ENCODE measurements at regions not wholly inside any gene's neighbourhood (a gene's known extent, or its start where the extent isn't known, plus 50 kb on each side); places are given as distances from the start of the nearest gene placed in this dataset.

GRCh38 chr10:112024079-112024478, 159.5 kb downstream of the GPAM start (continued):
- TF ChIP-seq POU5F1 (IDR thresholded peaks at IDR 0.05; ENCODE audit: low read depth, low read length), result no peak
- TF ChIP-seq GABPA (IDR thresholded peaks at IDR 0.05; ENCODE audit: borderline replicate concordance, insufficient read depth, low read length), result no peak
- no peak for TF ChIP-seq CEBPB (IDR thresholded peaks at IDR 0.05; ENCODE audit: low read depth, low read length)

All from H1 (cell line).